Putamen (tissue), 1 donor: ENCODE measurements at regions not wholly inside any gene's neighbourhood (a gene's known extent, or its start where the extent isn't known, plus 50 kb on each side); places are given as distances from the start of the nearest gene placed in this dataset.
"Not testable (repeated sequence)": the region's sequence is repeated elsewhere in the genome, so short reads cannot be mapped to it uniquely, and the experiment has no call there.

Experiments
- DNase-seq: peaks from one replicate; pipeline ENCODE4 v3.0.0-alpha.2; 2016; ENCODE audit warnings: low spot score

DNA sequence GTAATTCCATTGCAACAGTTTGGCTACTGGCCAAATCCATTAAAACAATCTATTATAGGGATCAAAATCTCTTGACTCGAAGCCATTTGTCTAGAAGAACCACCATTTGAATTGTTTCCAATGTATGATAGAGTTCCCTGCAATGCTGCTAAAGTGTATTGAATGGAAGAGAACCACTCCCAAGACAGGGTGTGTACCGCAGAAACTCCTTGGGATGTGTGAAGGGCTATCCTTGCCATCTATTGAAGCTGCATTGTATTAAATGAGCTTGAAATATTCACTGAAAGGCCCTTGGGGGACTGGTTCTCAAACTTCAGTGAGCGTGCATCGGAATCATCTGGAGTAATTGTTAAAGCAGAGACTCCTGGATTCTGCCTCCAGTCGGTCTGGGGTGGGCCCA, 260.4 kb upstream of the MEIS1 start:
- DNase-seq = no peak

GRCh38 chr2:66173645-66174044, 261.3 kb upstream of the MEIS1 start:
- no peak for DNase-seq

GRCh38 chr2:66171530-66171929, 263.4 kb upstream of the MEIS1 start:
- DNase-seq = no peak

GRCh38 chr2:66170744-66171330, 264.1 kb upstream of the MEIS1 start:
- no peak for DNase-seq

- DNase-seq = no peak
Observed at GRCh38 chr2:66169076-66169475, 265.8 kb upstream of the MEIS1 start.

DNA sequence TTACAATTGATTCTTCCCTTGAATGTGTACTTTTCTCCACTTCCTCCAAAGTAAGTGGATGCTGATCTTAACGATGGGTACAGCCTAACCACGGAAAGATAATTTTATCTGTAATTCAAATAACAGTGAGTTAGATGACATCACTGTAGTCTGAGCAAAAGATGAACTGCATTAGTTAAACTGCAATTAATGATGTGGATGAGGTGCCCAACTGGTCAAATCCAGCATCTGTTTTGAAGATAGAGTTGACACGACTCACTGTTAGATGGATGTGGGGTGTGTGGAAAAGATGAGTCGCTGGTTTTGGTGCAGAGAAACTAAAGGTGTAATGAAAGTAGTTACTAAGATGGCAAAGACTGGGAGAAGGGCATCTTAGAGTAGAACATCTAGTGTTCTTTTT, 270.5 kb upstream of the MEIS1 start:
- no peak for DNase-seq

DNA sequence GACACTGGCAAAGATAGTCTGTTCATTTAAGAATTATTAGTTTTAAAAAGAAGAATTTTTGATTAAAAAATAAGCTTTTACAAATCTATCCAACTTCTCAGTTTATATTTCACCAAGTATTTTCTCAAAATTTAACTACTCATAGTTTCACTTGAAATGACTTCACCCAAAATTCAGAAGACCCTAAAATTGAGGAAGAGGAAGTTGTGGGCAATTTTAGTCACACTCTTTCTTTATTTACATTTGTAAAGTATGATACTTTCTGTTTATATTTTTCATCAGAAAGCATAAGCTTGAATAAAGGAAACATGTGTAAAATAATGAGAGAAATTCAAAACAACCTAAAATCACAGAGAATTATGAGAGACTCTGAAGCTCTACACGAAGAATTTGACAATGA, 278.8 kb upstream of the MEIS1 start:
- no peak for DNase-seq

DNA sequence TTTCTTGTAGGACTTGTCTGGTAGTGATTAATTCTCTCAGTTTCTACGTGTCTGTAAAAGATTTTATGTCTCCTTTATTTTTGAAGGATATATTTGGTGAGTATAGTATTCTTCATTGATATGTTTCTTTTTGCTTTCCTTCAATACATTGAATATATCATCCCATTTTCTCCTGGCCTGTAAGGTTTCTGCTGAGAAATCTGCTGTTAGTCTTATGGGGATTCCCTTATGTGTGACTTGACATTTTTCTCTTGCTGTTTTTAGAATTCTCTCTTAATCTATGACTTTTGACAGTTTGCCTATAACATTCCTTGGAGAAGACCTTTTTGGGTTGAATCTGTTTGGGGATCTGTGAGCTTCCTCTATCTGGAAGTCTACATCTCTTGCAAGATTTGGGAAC, 281.0 kb upstream of the MEIS1 start:
- DNase-seq = no peak

DNA sequence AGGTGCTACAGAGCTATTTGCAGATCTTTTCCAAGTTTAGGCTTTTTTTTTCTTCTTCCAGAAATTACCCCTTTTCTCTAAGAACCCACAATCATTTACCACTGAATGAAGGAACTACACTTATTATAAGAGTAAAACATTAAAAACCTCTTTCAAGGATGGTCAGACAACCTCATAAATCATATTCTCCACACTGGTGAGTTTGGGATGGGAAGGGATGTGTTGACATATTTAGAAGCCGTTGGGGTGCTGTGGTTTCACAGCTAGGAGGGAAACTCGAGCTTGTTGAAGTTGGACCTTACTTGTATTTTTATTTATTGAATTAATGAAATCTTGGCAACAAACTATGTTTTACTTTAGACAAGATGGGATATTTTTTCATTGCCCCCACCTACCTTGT, 289.4 kb upstream of the MEIS1 start:
- no peak for DNase-seq

- not testable (repeated sequence) for DNase-seq
Observed at GRCh38 chr2:66144324-66144723, 290.6 kb upstream of the MEIS1 start.

DNA sequence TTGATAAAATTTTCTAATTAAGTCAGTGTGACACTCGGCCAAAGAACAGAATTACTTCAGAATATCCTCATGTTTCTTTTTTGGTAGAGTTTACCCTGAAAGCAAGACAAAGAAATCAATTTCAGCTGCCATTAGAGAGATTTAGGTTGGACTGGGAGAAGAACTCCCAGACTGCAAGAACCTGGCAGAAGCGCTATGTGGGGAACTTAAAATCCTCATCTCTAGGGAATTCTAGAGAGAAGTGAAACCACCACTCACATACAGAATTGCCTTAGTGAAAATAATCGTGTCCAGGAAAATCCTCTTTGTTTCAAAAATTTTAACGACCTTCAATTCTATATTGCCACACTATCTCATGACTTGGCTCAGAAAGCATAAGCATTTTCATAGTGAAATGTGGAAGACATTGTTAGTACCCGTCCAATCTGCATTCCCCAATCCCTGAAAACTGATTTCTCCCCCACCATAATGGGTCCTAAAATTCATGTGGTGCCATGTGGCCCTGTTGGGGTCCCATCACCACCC, 297.3 kb upstream of the MEIS1 start:
- no peak for DNase-seq

GRCh38 chr2:66134138-66134701, 300.7 kb upstream of the MEIS1 start:
- no peak for DNase-seq

GRCh38 chr2:66127656-66128055, 307.3 kb upstream of the MEIS1 start:
- no peak for DNase-seq

- no peak for DNase-seq
Observed at GRCh38 chr2:66127061-66127460, 307.9 kb upstream of the MEIS1 start.

DNA sequence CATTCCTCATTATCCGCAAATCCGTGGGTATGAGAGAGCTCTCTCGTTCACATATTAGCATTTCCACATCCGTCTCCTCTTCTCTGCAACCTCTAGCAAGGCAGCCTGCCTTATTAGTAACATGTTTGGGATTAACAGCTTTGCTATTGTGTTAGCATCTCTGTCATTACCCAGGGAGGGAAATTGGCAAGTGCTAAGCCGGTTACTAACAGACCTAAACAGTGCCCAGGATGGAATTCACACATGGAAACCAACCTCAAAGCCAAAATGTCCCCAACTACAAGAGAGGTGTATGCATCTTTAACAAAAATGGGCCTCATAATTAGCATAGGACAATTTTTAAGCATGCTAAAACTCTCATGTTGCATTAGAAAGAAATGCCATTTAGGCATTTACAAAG, 309.0 kb upstream of the MEIS1 start:
- no peak for DNase-seq

GRCh38 chr2:66122516-66122915, 312.4 kb upstream of the MEIS1 start:
- no peak for DNase-seq

- no peak for DNase-seq
Observed at GRCh38 chr2:66121946-66122345, 313.0 kb upstream of the MEIS1 start.

DNA sequence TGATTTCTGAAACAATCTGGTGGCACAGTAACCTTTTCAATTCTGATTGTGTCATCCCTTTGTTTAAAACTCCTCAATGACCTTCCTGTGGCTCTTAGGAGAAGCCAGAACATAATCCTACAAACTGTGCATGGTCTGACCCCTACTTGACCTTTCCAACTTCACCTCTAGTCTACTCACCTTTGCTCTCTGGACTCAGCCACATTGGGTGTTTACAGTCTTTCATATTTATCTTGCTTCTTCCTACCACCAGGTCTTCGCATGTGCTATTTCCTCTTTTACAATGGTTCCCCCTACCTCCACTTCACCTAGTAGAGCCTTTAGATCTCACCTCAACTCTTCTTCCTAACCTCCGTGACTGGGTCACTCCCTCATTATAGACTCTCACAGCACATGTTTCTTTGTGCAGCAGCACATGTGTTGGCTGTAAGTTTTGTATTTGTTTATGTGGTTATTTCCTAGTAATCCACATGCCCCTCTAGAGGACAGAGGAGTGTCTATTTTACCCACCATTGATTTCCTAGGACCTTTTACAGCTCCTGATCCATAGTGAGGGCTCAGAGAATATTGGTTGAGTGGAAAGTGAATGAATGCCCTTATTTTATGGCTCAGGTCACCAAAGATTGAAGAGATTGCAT, 320.8 kb upstream of the MEIS1 start:
- no peak for DNase-seq

DNA sequence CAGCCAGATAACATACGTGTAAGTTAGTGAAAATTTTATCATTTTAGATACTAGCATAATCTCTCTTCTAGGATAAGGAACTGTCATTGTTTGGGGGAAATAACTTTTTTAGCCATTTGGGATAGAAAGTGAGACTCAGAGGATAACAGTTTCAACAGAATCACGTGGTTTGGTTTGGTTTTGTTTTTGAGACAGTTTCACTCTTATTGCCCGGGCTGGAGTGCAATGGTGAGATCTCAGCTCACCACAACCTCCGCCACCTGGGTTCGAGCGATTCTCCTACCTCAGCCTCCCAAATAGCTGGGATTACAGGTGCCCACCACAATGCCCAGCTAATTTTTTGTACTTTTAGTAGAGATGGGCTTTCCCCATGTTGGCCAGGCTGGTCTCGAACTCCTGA, 323.2 kb upstream of the MEIS1 start:
- DNase-seq = no peak

GRCh38 chr2:66110608-66111007, 324.3 kb upstream of the MEIS1 start:
- DNase-seq = peak; percentile 31

GRCh38 chr2:66110086-66110485, 324.8 kb upstream of the MEIS1 start:
- DNase-seq = no peak

- no peak for DNase-seq
Observed at GRCh38 chr2:66109419-66109818, 325.5 kb upstream of the MEIS1 start.

DNA sequence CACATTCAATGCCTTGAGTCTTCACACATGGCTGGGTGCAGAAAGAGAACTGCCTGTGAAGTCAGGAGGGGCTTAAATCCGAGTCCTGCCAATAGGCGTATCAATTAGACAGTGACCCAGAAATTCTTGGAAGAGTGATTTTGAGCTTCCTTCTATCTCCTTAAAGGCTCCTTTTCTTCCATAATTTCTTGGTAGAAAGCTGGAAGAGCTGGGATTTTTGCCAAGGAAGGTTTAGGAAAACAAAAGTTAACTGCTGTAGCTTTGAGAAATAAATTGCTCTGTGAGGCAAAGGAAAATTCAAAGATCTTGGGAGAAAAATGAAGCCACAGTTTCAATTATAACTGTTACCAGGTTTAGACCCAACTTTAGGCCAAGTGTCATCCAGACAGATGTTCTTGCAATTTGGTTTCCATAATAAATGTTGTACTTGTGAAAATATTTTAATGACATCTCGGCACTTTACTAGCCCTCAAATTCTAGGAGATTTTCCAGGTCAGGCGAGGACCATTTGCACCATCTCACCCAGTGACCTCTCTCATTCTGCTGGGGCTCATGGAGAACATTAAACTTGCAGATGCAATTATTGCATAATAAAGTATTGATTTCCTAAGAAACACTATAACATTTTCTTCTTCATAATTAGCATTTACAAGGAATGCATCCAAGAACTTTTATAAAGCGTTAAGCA, 329.7 kb upstream of the MEIS1 start:
- no peak for DNase-seq
